ENCODE measurements at regions not wholly inside any gene's neighbourhood (a gene's known extent, or its start where the extent isn't known, plus 50 kb on each side); places are given as distances from the start of the nearest gene placed in this dataset.

- no peak for TF ChIP-seq CTCF (IDR thresholded peaks at IDR 0.05; ENCODE audit: poor library complexity)
- no peak for TF ChIP-seq EZH2 (IDR thresholded peaks at IDR 0.05; ENCODE audit: borderline replicate concordance)
- no peak for TF ChIP-seq EZH2phosphoT487 (IDR thresholded peaks at IDR 0.05; ENCODE audit: low read depth, severe bottlenecking, unreplicated experiment)
Observed at GRCh38 chr16:49128740-49129139, 152.9 kb downstream of the CBLN1 start.

Data from hepatocyte (in vitro differentiated cells).